SK-N-MC (cell line): ENCODE measurements at regions not wholly inside any gene's neighbourhood (a gene's known extent, or its start where the extent isn't known, plus 50 kb on each side); places are given as distances from the start of the nearest gene placed in this dataset.

Source experiments
- EZH2 ChIP-seq: fragments of 200-600 bp; sonication (generic); IDR thresholded peaks from one replicate; pipeline ENCODE4 v1.6.1; 2017; ENCODE audit warnings: antibody characterized with exemption
- FOXP2 ChIP-seq: optimal IDR thresholded peaks from 2 replicates; pipeline ENCODE3; 2011; ENCODE audit warnings: mild to moderate bottlenecking, moderate library complexity; ENCODE audit not compliant: insufficient read depth; ENCODE audit errors: extremely low read length, control extremely low read depth

- no peak for TF ChIP-seq FOXP2
- no peak for TF ChIP-seq EZH2
These were observed 634.8 kb downstream of the KCNT2 start for GRCh38 chr1:195973311-195973904.
